HG02943 (cell line): ENCODE measurements at regions not wholly inside any gene's neighbourhood (a gene's known extent, or its start where the extent isn't known, plus 50 kb on each side); places are given as distances from the start of the nearest gene placed in this dataset.
"Not testable (repeated sequence)": the region's sequence is repeated elsewhere in the genome, so short reads cannot be mapped to it uniquely, and the experiment has no call there.

Source experiments
- ATAC-seq: cut with Tn5 transposase; IDR thresholded peaks from one replicate; pipeline ENCODE4 v1.9.1; 2021; ENCODE audit warnings: mild to moderate bottlenecking, low read depth, moderate library complexity; ENCODE audit not compliant: unreplicated experiment

- ATAC-seq = not testable (repeated sequence)
Measured at GRCh38 chr2:87651589-87651988, 96.3 kb upstream of the PLGLB2 start.

DNA sequence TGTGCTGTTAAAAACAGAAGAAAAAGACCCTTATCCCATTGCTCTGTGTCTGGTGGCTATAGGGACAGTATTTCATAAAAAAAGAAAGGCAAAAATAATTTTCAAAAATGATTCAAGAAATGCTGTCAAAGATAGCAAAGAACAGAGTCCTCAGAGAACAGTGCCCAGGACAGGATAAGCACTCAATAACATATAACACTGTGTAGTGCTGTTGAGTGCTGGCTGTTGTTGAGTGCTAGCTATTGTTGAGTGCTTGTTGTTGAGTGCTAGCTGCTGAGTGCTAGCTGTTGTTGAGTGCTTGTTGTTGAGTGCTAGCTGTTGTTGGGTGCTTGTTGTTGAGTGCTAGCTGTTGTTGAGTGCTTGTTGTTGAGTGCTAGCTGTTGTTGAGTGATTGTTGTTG is 94.5 kb upstream of the PLGLB2 start:
- ATAC-seq = not testable (repeated sequence)

DNA sequence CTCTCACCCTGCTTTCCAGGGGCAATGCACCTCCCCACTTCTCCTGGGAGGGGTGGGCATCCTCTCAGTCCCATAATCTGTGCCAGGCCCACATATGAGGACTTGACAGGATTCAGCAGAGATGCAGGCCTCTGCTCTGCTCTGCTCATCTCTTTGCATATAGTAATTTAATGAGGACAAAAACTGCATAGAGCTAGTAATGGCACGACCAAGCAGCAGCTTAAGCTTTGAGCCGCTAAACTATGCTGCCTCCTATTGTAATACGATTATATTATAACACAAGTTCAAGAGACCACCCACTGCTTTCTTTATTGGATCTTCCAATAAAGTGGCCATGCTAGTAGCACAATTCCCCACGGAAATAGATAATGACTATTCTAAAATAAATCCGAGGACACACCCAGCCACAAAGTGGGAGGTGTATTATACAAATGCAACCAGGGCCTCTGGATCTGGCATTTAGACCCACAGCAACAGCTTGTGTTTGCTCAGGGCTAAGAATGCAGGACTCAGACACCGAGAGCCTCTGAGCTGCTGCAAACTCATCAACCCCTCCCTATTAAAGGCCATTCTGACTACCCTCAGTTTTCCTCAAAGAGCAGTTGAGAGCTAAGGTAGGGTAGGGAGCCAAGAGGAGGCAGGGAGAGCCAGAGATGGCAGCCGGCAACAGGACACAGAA is 93.6 kb upstream of the PLGLB2 start:
- ATAC-seq = not testable (repeated sequence)

- ATAC-seq = not testable (repeated sequence)
Measured at GRCh38 chr2:87657915-87658314, 90.0 kb upstream of the PLGLB2 start.

DNA sequence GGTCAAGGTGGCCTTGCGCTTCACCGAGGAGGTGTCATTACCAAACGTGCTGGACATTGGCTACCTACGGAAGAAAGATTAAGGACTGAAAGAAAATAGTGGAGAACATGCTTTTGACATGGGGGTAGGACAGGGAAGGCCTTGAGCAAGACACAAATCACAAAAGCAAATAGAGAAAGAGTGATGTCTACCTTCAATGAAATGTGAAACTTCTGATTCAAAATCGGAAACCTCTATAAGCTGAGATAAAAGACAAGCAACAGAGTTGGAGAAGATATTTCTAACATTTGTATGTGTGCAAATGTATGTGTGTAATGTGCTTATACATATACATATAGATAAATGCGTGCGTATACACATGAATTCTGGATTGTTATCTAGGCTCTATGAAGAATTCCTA is 89.5 kb upstream of the PLGLB2 start:
- not testable (repeated sequence) for ATAC-seq

GRCh38 chr2:87658976-87659375 is 88.9 kb upstream of the PLGLB2 start:
- ATAC-seq = not testable (repeated sequence)

DNA sequence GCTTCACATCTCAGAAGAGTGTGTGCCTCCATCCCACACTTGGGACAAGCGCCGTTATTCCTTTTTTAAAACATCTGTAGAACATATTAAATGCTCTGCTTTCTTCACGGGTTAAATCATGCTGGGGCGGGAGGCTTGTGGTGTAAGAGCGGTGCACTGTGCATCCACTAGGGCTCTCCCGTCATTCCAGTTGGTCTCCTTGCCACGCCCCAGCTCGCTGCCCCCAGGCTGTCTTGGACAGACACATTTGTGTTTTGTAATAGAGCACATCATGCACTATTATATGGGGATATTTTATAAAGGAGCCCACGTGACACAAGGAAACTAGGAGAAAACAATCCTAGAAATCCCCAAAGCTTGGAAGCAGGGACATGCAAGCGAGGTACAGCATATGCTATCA is 87.7 kb upstream of the PLGLB2 start:
- not testable (repeated sequence) for ATAC-seq

- not testable (repeated sequence) for ATAC-seq
Measured at GRCh38 chr2:87662316-87663290, 85.3 kb upstream of the PLGLB2 start.

- not testable (repeated sequence) for ATAC-seq
Measured at GRCh38 chr2:87663347-87663746, 84.5 kb upstream of the PLGLB2 start.

GRCh38 chr2:87667027-87667426 is 80.9 kb upstream of the PLGLB2 start:
- ATAC-seq = not testable (repeated sequence)

DNA sequence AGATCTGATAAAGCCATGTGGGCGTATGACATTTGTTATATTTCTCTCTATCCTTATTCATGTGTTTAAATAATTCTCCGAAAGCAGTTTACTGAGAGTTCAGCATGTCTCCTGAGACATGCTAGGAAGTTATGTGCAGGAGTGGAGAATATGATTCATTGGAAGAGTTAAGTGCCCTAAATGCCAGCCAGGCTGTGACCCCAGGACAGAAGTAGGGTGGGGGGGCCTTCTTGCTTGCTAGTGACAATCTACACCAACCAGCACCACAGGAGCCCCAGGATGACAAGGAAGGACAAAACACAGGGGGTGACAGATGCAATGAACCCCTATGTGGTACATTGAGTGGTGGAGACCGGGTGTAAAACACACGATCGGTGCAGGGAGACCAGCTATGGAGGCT is 79.5 kb upstream of the PLGLB2 start:
- ATAC-seq = not testable (repeated sequence)

DNA sequence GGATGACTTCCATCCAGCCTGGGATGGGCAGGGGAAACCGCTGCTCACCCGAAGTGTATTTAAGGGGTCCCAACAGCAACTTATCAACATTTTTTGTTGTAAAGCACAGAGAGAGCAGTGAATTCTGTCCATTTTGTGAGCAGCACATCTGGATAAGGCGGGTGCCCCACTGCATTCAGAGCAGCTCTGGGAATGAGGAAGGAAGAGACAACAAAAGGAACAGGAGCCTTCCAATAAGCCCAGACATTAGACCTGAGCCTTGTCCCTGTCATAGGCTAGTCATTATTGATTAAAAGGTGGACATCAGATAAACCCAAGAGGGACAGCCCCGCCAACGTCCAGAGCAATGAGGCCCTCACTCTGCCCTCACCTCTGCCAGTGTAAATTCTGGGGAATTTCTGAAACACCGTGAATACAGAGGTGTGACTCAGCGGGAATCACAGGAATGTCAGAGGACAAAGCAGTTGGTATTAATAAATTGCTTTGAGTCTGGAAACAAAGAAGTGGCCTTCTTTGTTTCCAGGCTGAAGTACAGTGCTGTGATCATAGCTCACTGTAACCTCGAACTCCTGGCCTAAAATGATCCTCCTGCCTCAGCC is 78.2 kb upstream of the PLGLB2 start:
- ATAC-seq = not testable (repeated sequence)

- not testable (repeated sequence) for ATAC-seq
Measured at GRCh38 chr2:87672404-87672803, 75.5 kb upstream of the PLGLB2 start.

DNA sequence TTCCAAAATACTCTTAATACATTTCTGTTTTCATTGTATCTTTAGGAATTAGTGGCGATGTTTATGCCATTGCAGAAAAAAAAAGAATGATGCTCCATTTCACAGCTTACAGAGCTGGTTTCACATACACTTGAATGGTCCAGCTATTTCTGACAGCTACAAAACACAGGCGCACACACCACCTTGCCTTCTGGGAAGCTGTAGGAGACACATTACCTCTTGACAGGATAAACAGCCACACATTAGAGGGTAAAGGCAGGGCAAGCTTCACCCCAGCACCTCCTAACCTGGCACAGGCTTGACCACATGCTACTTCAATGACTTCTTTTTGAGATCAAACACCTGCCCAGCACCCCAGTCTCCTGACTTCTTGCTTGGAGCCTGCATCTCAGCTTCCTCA is 73.2 kb upstream of the PLGLB2 start:
- not testable (repeated sequence) for ATAC-seq

DNA sequence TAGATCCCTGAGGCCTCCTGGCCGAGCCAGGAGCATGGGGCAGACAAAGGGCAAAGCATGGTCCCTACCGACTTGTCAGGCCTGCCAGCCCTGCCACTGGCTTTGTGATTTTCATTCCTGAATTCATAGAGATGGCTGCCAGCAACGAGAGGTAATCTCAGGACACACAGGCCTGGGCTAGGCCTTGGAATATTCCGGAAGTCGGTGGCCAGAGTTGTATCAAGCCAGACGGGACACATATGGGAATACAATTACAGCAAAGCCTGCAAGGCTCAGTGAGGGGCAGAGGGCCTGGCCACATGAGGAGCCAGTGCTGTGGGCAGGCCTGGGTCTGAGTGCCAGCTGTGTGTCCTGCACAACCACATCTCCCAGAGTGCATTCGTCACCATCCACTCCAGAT is 72.4 kb upstream of the PLGLB2 start:
- ATAC-seq = not testable (repeated sequence)

DNA sequence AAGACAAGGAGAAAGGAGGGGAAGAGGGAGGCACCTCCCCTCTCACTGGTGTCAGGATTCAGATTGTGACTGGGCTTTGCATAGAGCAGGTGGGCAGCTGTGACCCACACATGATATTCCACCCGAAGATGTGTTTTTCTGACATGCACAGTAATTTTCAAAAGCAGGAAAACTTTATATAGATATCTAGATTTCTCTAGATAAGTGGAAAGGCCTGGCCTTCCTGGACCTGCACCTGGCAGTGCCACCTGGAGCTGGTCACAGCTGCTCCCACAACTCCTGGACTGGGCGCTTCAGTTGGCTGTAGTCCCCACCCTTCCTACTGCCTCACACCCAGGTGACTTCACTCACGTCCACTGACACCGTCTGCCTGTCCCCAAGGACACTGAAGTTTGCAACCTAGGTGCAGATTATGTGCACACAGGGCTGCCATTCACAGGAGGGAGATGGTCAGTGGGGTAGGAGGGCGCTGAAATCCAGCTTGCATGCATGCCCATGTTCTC is 70.4 kb upstream of the PLGLB2 start:
- not testable (repeated sequence) for ATAC-seq

GRCh38 chr2:87678742-87679173 is 69.1 kb upstream of the PLGLB2 start:
- ATAC-seq = not testable (repeated sequence)

DNA sequence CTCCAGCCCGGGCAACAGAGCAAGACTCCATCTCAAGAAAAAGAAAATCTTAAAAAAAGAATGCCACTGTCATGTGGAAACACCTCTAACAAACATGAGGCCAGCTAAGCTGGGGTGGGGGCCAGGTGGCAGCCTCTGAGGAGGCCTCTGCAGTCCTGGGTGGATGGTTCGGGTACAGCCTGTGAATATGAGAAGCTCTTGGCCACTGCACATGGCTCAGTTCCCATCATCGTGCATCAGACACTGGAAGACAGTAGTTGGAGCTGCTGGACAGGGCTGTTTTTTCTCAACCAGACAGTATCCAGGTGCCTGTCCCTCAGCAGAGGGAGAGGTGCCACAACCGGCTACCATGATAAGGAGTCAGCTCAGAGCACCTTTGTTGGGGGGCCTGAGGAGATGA is 67.9 kb upstream of the PLGLB2 start:
- ATAC-seq = not testable (repeated sequence)

DNA sequence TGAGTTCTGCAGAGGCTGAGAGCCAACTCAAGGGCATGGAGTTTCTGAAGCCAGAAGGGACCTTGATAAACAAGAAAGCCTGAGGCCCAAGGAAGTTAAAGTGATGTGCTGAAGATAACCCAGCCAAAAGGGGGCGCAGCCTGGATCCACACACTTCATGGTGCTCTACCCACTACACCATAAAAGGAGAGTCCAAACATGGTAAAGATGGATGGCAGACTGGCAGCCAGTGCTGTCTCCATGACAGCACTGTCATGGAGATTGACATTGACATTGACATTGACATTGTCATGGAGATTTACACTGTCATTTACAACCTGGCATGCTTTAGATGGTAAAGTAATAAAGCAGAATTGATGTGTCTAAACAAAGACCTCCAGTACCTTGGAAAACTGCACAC is 67.2 kb upstream of the PLGLB2 start:
- not testable (repeated sequence) for ATAC-seq

DNA sequence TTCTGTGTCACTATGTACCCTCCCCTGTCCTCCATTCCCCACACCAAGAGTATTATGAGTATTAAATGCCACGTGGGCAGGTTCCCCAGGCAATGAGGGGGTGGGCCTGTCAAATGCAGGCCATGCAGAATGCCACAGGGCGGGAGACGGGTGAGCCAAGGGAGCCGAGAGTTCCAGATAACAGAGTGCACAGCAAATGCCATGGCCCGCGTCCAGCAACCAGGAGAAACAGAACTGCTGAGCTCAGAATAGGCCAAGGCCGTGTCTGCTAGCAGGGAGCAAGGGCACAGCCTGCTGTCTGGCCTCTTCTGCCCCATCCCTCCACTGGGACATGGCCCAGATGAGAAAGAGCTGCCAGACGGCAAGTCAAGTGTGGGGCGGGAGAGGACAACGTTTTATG is 64.4 kb upstream of the PLGLB2 start:
- not testable (repeated sequence) for ATAC-seq

DNA sequence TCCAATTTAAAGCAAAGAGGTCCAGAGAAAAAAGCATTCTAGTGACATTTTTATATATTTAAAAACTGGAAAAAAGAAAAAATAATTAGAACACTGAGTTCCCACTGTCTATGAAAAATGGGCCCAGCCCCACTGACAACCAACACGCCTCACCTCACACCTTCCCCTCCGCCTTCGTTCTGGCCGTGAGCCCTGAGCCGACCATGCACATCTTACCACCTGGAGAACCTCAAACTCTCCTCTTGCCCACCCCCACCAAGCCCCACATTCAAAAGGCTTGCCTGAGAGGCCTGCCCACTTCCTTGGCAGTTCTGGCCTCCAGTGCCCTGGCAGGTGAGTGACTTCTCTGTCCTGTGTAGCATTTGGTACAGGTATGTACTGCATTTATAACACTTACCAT is 63.9 kb upstream of the PLGLB2 start:
- ATAC-seq = not testable (repeated sequence)
